T-helper 1 cell treated with Interleukin-12 subunit alpha and Interleukin-12 subunit beta and Interleukin-4 antibody, amounts not matched to agents 30 μg/mL and 1 μg/mL, for 36 hours (primary cell): ENCODE measurements at regions not wholly inside any gene's neighbourhood (a gene's known extent, or its start where the extent isn't known, plus 50 kb on each side); places are given as distances from the start of the nearest gene placed in this dataset.

ENCODE experiments used
- H3K27ac Mint-ChIP-seq: one replicate; pipeline ENCODE4 v1.8.0; 2021; ENCODE audit warnings: mild to moderate bottlenecking, mixed read lengths
- H3K27me3 Mint-ChIP-seq: one replicate; pipeline ENCODE4 v1.8.0; 2021; ENCODE audit warnings: low read depth, mixed read lengths
- H3K36me3 Mint-ChIP-seq: one replicate; pipeline ENCODE4 v1.8.0; 2021; ENCODE audit warnings: low read depth, mixed read lengths
- H3K4me1 Mint-ChIP-seq: one replicate; pipeline ENCODE4 v1.8.0; 2021; ENCODE audit warnings: low read depth, mixed read lengths
- H3K4me3 Mint-ChIP-seq: one replicate; pipeline ENCODE4 v1.8.0; 2021; ENCODE audit warnings: mild to moderate bottlenecking, moderate library complexity, mixed read lengths
- H3K9me3 Mint-ChIP-seq: one replicate; pipeline ENCODE4 v1.8.0; 2021; ENCODE audit warnings: mixed read lengths

- Mint-ChIP-seq H3K36me3 (no peaks in the 10 kb centered on the region), H3K9me3 (peaks cover 1% of the 10 kb centered on the region), H3K27me3 (no peaks in the 10 kb centered on the region)
These were observed 104.8 kb upstream of the SHH start for GRCh38 chr7:155916926-155917655.

GRCh38 chr7:155914341-155914740 lies 102.1 kb upstream of the SHH start:
- Mint-ChIP-seq H3K9me3 (peaks cover 12% of the 10 kb centered on the region), H3K4me1 (no peaks in the 10 kb centered on the region), H3K36me3 (no peaks in the 10 kb centered on the region), H3K27ac (no peak overlapping the region), H3K4me3 (no peak overlapping the region), H3K27me3 (no peaks in the 10 kb centered on the region)

More at GRCh38 chr7:155916926-155917655, 104.8 kb upstream of the SHH start:
- H3K4me1 Mint-ChIP-seq = no peaks in the 10 kb centered on the region
- no peak overlapping the region for H3K4me3 Mint-ChIP-seq
- H3K27ac Mint-ChIP-seq = no peak overlapping the region

- Mint-ChIP-seq H3K9me3 (peaks cover 12% of the 10 kb centered on the region), H3K27me3 (no peaks in the 10 kb centered on the region), H3K36me3 (no peaks in the 10 kb centered on the region), H3K27ac (no peak overlapping the region), H3K4me3 (no peak overlapping the region), H3K4me1 (no peaks in the 10 kb centered on the region)
These were observed 101.5 kb upstream of the SHH start for GRCh38 chr7:155913719-155914118.

GRCh38 chr7:155913291-155913690 lies 101.0 kb upstream of the SHH start:
- no peaks in the 10 kb centered on the region for H3K4me1 Mint-ChIP-seq
- H3K36me3 Mint-ChIP-seq = no peaks in the 10 kb centered on the region
- no peaks in the 10 kb centered on the region for H3K27me3 Mint-ChIP-seq
- H3K9me3 Mint-ChIP-seq = peaks cover 12% of the 10 kb centered on the region
- H3K4me3 Mint-ChIP-seq = no peak overlapping the region
- no peak overlapping the region for H3K27ac Mint-ChIP-seq

GRCh38 chr7:155911471-155912105 lies 99.3 kb upstream of the SHH start:
- Mint-ChIP-seq H3K27me3 (no peaks in the 10 kb centered on the region), H3K4me3 (no peak overlapping the region), H3K27ac (no peak overlapping the region), H3K4me1 (no peaks in the 10 kb centered on the region), H3K36me3 (no peaks in the 10 kb centered on the region), H3K9me3 (peaks cover 12% of the 10 kb centered on the region)

GRCh38 chr7:155908385-155908784 lies 96.1 kb upstream of the SHH start:
- Mint-ChIP-seq H3K36me3 (no peaks in the 10 kb centered on the region), H3K9me3 (peaks cover 22% of the 10 kb centered on the region), H3K27ac (no peak overlapping the region), H3K4me3 (no peak overlapping the region), H3K27me3 (no peaks in the 10 kb centered on the region), H3K4me1 (no peaks in the 10 kb centered on the region)

- Mint-ChIP-seq H3K4me3 (no peak overlapping the region), H3K27ac (no peak overlapping the region), H3K27me3 (no peaks in the 10 kb centered on the region), H3K9me3 (peaks cover 22% of the 10 kb centered on the region), H3K36me3 (no peaks in the 10 kb centered on the region), H3K4me1 (no peaks in the 10 kb centered on the region)
These were observed 95.4 kb upstream of the SHH start for GRCh38 chr7:155907450-155908200.

- H3K27me3 Mint-ChIP-seq = no peaks in the 10 kb centered on the region
These were observed 88.9 kb upstream of the SHH start for GRCh38 chr7:155901176-155901575.

GRCh38 chr7:155899596-155899995 lies 87.3 kb upstream of the SHH start:
- no peak overlapping the region for H3K4me3 Mint-ChIP-seq
- no peaks in the 10 kb centered on the region for H3K36me3 Mint-ChIP-seq
- H3K4me1 Mint-ChIP-seq = no peaks in the 10 kb centered on the region
- no peaks in the 10 kb centered on the region for H3K27me3 Mint-ChIP-seq
- H3K27ac Mint-ChIP-seq = no peak overlapping the region
- H3K9me3 Mint-ChIP-seq = peaks cover 2% of the 10 kb centered on the region

More at GRCh38 chr7:155901176-155901575, 88.9 kb upstream of the SHH start:
- H3K9me3 Mint-ChIP-seq = peaks cover 10% of the 10 kb centered on the region
- no peak overlapping the region for H3K4me3 Mint-ChIP-seq
- H3K4me1 Mint-ChIP-seq = no peaks in the 10 kb centered on the region
- no peaks in the 10 kb centered on the region for H3K36me3 Mint-ChIP-seq
- no peak overlapping the region for H3K27ac Mint-ChIP-seq

- no peaks in the 10 kb centered on the region for H3K4me1 Mint-ChIP-seq
- H3K27ac Mint-ChIP-seq = no peak overlapping the region
- H3K4me3 Mint-ChIP-seq = no peak overlapping the region
- no peaks in the 10 kb centered on the region for H3K27me3 Mint-ChIP-seq
- no peaks in the 10 kb centered on the region for H3K36me3 Mint-ChIP-seq
- H3K9me3 Mint-ChIP-seq = no peaks in the 10 kb centered on the region
These were observed 85.6 kb upstream of the SHH start for GRCh38 chr7:155897758-155898386.

- Mint-ChIP-seq H3K4me1 (no peaks in the 10 kb centered on the region), H3K36me3 (no peaks in the 10 kb centered on the region), H3K4me3 (no peak overlapping the region), H3K27ac (no peak overlapping the region), H3K9me3 (no peaks in the 10 kb centered on the region), H3K27me3 (no peaks in the 10 kb centered on the region)
These were observed 84.4 kb upstream of the SHH start for GRCh38 chr7:155896531-155897263.

GRCh38 chr7:155893664-155894063 lies 81.4 kb upstream of the SHH start:
- Mint-ChIP-seq H3K9me3 (peaks cover 4% of the 10 kb centered on the region), H3K27ac (no peak overlapping the region), H3K4me3 (no peak overlapping the region), H3K27me3 (no peaks in the 10 kb centered on the region), H3K4me1 (no peaks in the 10 kb centered on the region), H3K36me3 (no peaks in the 10 kb centered on the region)

GRCh38 chr7:155893176-155893575 lies 80.9 kb upstream of the SHH start:
- Mint-ChIP-seq H3K36me3 (no peaks in the 10 kb centered on the region), H3K4me3 (no peak overlapping the region), H3K9me3 (peaks cover 4% of the 10 kb centered on the region), H3K27me3 (no peaks in the 10 kb centered on the region), H3K27ac (no peak overlapping the region), H3K4me1 (no peaks in the 10 kb centered on the region)
